NCI-H2107 (cell line): ENCODE measurements at regions not wholly inside any gene's neighbourhood (a gene's known extent, or its start where the extent isn't known, plus 50 kb on each side); places are given as distances from the start of the nearest gene placed in this dataset.
"Not testable (repeated sequence)": the region's sequence is repeated elsewhere in the genome, so short reads cannot be mapped to it uniquely, and the experiment has no call there.

Source experiments
- DNase-seq: peaks from one replicate; lab custom pipeline; 2025; lab: John Stamatoyannopoulos, UW

GRCh38 chr2:149715005-149715592, 127.5 kb upstream of the MMADHC start:
- DNase-seq: no peak

- DNase-seq: no peak
Observed at GRCh38 chr2:149709496-149710263, 122.1 kb upstream of the MMADHC start.

GRCh38 chr2:149703281-149703680, 115.7 kb upstream of the MMADHC start:
- no peak for DNase-seq

- no peak for DNase-seq
Observed at GRCh38 chr2:149702571-149702970, 115.0 kb upstream of the MMADHC start.

GRCh38 chr2:149701241-149701640, 113.7 kb upstream of the MMADHC start:
- no peak for DNase-seq

- no peak for DNase-seq
Observed at GRCh38 chr2:149692961-149693396, 105.4 kb upstream of the MMADHC start.

GRCh38 chr2:149690825-149691224, 103.2 kb upstream of the MMADHC start:
- no peak for DNase-seq

- no peak for DNase-seq
Observed at GRCh38 chr2:149687052-149687427, 99.5 kb upstream of the MMADHC start.

- DNase-seq: no peak
Observed at GRCh38 chr2:149686136-149687051, 98.8 kb upstream of the MMADHC start.

GRCh38 chr2:149685401-149685800, 97.8 kb upstream of the MMADHC start:
- not testable (repeated sequence) for DNase-seq

- DNase-seq: no peak
Observed at GRCh38 chr2:149679286-149679685, 91.7 kb upstream of the MMADHC start.

- no peak for DNase-seq
Observed at GRCh38 chr2:149677416-149677815, 89.8 kb upstream of the MMADHC start.

GRCh38 chr2:149670086-149670485, 82.5 kb upstream of the MMADHC start:
- DNase-seq: no peak

GRCh38 chr2:149666809-149667320, 79.3 kb upstream of the MMADHC start:
- no peak for DNase-seq

GRCh38 chr2:149664896-149665295, 77.3 kb upstream of the MMADHC start:
- DNase-seq: no peak

GRCh38 chr2:149662556-149662955, 75.0 kb upstream of the MMADHC start:
- no peak for DNase-seq

GRCh38 chr2:149661844-149662243, 74.3 kb upstream of the MMADHC start:
- no peak for DNase-seq

- no peak for DNase-seq
Observed at GRCh38 chr2:149658553-149658952, 71.0 kb upstream of the MMADHC start.

- DNase-seq: no peak
Observed at GRCh38 chr2:149657401-149658040, 69.9 kb upstream of the MMADHC start.

- DNase-seq: no peak
Observed at GRCh38 chr2:149656996-149657395, 69.4 kb upstream of the MMADHC start.

GRCh38 chr2:149653831-149654445, 66.4 kb upstream of the MMADHC start:
- DNase-seq: no peak

- DNase-seq: no peak
Observed at GRCh38 chr2:149652926-149653325, 65.4 kb upstream of the MMADHC start.
